ENCODE measurements at regions not wholly inside any gene's neighbourhood (a gene's known extent, or its start where the extent isn't known, plus 50 kb on each side); places are given as distances from the start of the nearest gene placed in this dataset.

- TF ChIP-seq, protein P1, sequence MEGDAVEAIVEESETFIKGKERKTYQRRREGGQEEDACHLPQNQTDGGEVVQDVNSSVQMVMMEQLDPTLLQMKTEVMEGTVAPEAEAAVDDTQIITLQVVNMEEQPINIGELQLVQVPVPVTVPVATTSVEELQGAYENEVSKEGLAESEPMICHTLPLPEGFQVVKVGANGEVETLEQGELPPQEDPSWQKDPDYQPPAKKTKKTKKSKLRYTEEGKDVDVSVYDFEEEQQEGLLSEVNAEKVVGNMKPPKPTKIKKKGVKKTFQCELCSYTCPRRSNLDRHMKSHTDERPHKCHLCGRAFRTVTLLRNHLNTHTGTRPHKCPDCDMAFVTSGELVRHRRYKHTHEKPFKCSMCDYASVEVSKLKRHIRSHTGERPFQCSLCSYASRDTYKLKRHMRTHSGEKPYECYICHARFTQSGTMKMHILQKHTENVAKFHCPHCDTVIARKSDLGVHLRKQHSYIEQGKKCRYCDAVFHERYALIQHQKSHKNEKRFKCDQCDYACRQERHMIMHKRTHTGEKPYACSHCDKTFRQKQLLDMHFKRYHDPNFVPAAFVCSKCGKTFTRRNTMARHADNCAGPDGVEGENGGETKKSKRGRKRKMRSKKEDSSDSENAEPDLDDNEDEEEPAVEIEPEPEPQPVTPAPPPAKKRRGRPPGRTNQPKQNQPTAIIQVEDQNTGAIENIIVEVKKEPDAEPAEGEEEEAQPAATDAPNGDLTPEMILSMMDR (IDR thresholded peaks at IDR 0.05), result no peak
- no peak for TF ChIP-seq POLR2A (IDR thresholded peaks at IDR 0.05)
Observed at GRCh38 chr6:69456086-69456485, 340.7 kb downstream of the LMBRD1 start.
